ENCODE measurements at regions not wholly inside any gene's neighbourhood (a gene's known extent, or its start where the extent isn't known, plus 50 kb on each side); places are given as distances from the start of the nearest gene placed in this dataset.

- Histone ChIP-seq H3K27me3 (ENCODE audit: control insufficient read depth, insufficient read depth, low read length) (no peaks in the 10 kb centered on the region), H3K4me1 (ENCODE audit: control insufficient read depth, insufficient read depth, low read length) (peaks cover 10% of the 10 kb centered on the region), H3K36me3 (ENCODE audit: control insufficient read depth, insufficient read depth, low read length) (no peaks in the 10 kb centered on the region), H3K4me3 (ENCODE audit: low read length) (no peak overlapping the region), H3K27ac (ENCODE audit: low read length) (no peak overlapping the region), H3K9me3 (ENCODE audit: control insufficient read depth, insufficient read depth, low read length) (no peaks in the 10 kb centered on the region)
- Mint-ChIP-seq H3K27me3 (ENCODE audit: low read depth in 2 of 2) (peaks cover 5 to 20% of the 10 kb centered on the region in 2 donors), H3K9me3 (no peaks in the 10 kb centered on the region), H3K27ac (no peak overlapping the region), H3K4me3 (no peak overlapping the region), H3K4me1 (peaks cover 14 to 15% of the 10 kb centered on the region in 2 donors), H3K36me3 (no peaks in the 10 kb centered on the region)
- no peak for TF ChIP-seq CTCF (IDR thresholded peaks at IDR 0.05)
- ATAC-seq (no peak), DNase-seq (no peak)
- intact Hi-C loops (cut with micrococcal nuclease): no loop called here
- WGBS (ENCODE audit: insufficient coverage): 68% methylated on average over 8 of the region's 8 CpGs
These were observed 72.3 kb upstream of the TINAGL1 start for GRCh38 chr1:31504001-31504400.

- no peak overlapping the region for H3K4me3 Mint-ChIP-seq
- DNase-seq (peak in 1 of 2 donors; percentile 46), ATAC-seq (peak; percentile 26 to 69 (median 52))
- no peak overlapping the region for H3K27ac Mint-ChIP-seq
- peaks cover 5 to 20% of the 10 kb centered on the region in 2 donors for H3K27me3 Mint-ChIP-seq (ENCODE audit: low read depth in 2 of 2)
- H3K36me3 ChIP-seq (ENCODE audit: control insufficient read depth, insufficient read depth, low read length): no peaks in the 10 kb centered on the region
- TF ChIP-seq CTCF (IDR thresholded peaks at IDR 0.05): no peak
- no peak overlapping the region for H3K27ac ChIP-seq (ENCODE audit: low read length)
- peaks cover 10% of the 10 kb centered on the region for H3K4me1 ChIP-seq (ENCODE audit: control insufficient read depth, insufficient read depth, low read length)
- no peaks in the 10 kb centered on the region for H3K9me3 ChIP-seq (ENCODE audit: control insufficient read depth, insufficient read depth, low read length)
- H3K4me3 ChIP-seq (ENCODE audit: low read length): no peak overlapping the region
- H3K9me3 Mint-ChIP-seq: no peaks in the 10 kb centered on the region
- intact Hi-C loops (cut with micrococcal nuclease): no loop called here
- 14% methylated on average over 13 of the region's 13 CpGs for WGBS (ENCODE audit: insufficient coverage)
- no peaks in the 10 kb centered on the region for H3K36me3 Mint-ChIP-seq
- H3K27me3 ChIP-seq (ENCODE audit: control insufficient read depth, insufficient read depth, low read length): no peaks in the 10 kb centered on the region
- peaks cover 14 to 15% of the 10 kb centered on the region in 2 donors for H3K4me1 Mint-ChIP-seq
These were observed 70.3 kb upstream of the TINAGL1 start for GRCh38 chr1:31505911-31506497.

GRCh38 chr1:31507221-31507620, 69.1 kb upstream of the TINAGL1 start:
- Histone ChIP-seq H3K4me3 (ENCODE audit: low read length) (no peak overlapping the region), H3K4me1 (ENCODE audit: control insufficient read depth, insufficient read depth, low read length) (peaks cover 10% of the 10 kb centered on the region), H3K27me3 (ENCODE audit: control insufficient read depth, insufficient read depth, low read length) (no peaks in the 10 kb centered on the region), H3K27ac (ENCODE audit: low read length) (no peak overlapping the region), H3K9me3 (ENCODE audit: control insufficient read depth, insufficient read depth, low read length) (no peaks in the 10 kb centered on the region), H3K36me3 (ENCODE audit: control insufficient read depth, insufficient read depth, low read length) (no peaks in the 10 kb centered on the region)
- 88% methylated on average over 9 of the region's 9 CpGs for WGBS (ENCODE audit: insufficient coverage)
- peaks cover 5 to 20% of the 10 kb centered on the region in 2 donors for H3K27me3 Mint-ChIP-seq (ENCODE audit: low read depth in 2 of 2)
- TF ChIP-seq CTCF (IDR thresholded peaks at IDR 0.05): no peak
- intact Hi-C loops (cut with micrococcal nuclease): no loop called here
- DNase-seq: no peak
- H3K4me1 Mint-ChIP-seq: peaks cover 14 to 15% of the 10 kb centered on the region in 2 donors
- no peak overlapping the region for H3K27ac Mint-ChIP-seq
- no peaks in the 10 kb centered on the region for H3K9me3 Mint-ChIP-seq
- no peak overlapping the region for H3K4me3 Mint-ChIP-seq
- ATAC-seq: no peak
- no peaks in the 10 kb centered on the region for H3K36me3 Mint-ChIP-seq

All from natural killer cell (primary cell).